ENCODE measurements at regions not wholly inside any gene's neighbourhood (a gene's known extent, or its start where the extent isn't known, plus 50 kb on each side); places are given as distances from the start of the nearest gene placed in this dataset.

GRCh38 chr15:96538491-96538890, 208.0 kb downstream of the NR2F2 start:
- DNase-seq, result no peak

- no peak for DNase-seq
Observed at GRCh38 chr15:96540283-96540682, 209.8 kb downstream of the NR2F2 start.

GRCh38 chr15:96542130-96542770, 211.8 kb downstream of the NR2F2 start:
- DNase-seq, result no peak

- DNase-seq, result no peak
Observed at GRCh38 chr15:96544162-96544756, 213.8 kb downstream of the NR2F2 start.

- no peak for DNase-seq
Observed at GRCh38 chr15:96549136-96549535, 218.6 kb downstream of the NR2F2 start.

- no peak for DNase-seq
Observed at GRCh38 chr15:96551196-96551595, 220.7 kb downstream of the NR2F2 start.

GRCh38 chr15:96551722-96552121, 221.2 kb downstream of the NR2F2 start:
- no peak for DNase-seq

- DNase-seq, result no peak
Observed at GRCh38 chr15:96553006-96553405, 222.5 kb downstream of the NR2F2 start.

- no peak for DNase-seq
Observed at GRCh38 chr15:96553451-96553850, 223.0 kb downstream of the NR2F2 start.

GRCh38 chr15:96553931-96554330, 223.4 kb downstream of the NR2F2 start:
- no peak for DNase-seq

- no peak for DNase-seq
Observed at GRCh38 chr15:96554541-96554940, 224.0 kb downstream of the NR2F2 start.

GRCh38 chr15:96559087-96559486, 228.6 kb downstream of the NR2F2 start:
- DNase-seq, result no peak

- no peak for DNase-seq
Observed at GRCh38 chr15:96559631-96560030, 229.1 kb downstream of the NR2F2 start.

- DNase-seq, result no peak
Observed at GRCh38 chr15:96560246-96560895, 229.9 kb downstream of the NR2F2 start.

GRCh38 chr15:96561593-96561992, 231.1 kb downstream of the NR2F2 start:
- no peak for DNase-seq

GRCh38 chr15:96564546-96564945, 234.0 kb downstream of the NR2F2 start:
- no peak for DNase-seq

GRCh38 chr15:96565266-96565665, 234.8 kb downstream of the NR2F2 start:
- DNase-seq, result no peak

GRCh38 chr15:96574782-96575181, 244.3 kb downstream of the NR2F2 start:
- DNase-seq, result no peak

GRCh38 chr15:96576596-96576995, 246.1 kb downstream of the NR2F2 start:
- DNase-seq, result no peak

- DNase-seq, result no peak
Observed at GRCh38 chr15:96578393-96578792, 247.9 kb downstream of the NR2F2 start.

GRCh38 chr15:96581371-96581770, 250.9 kb downstream of the NR2F2 start:
- no peak for DNase-seq

GRCh38 chr15:96582473-96582872, 252.0 kb downstream of the NR2F2 start:
- no peak for DNase-seq

- DNase-seq, result no peak
Observed at GRCh38 chr15:96583671-96584070, 253.2 kb downstream of the NR2F2 start.

All from NCI-H187 treated with DMSO at 0.1 percent for 48 hours (cell line).